PC-9 (cell line): ENCODE measurements at regions not wholly inside any gene's neighbourhood (a gene's known extent, or its start where the extent isn't known, plus 50 kb on each side); places are given as distances from the start of the nearest gene placed in this dataset.

Source experiments
- EZH2 ChIP-seq: fragments of 200-600 bp; sonication (generic); IDR thresholded peaks from 2 replicates; pipeline ENCODE4 v1.8.0; 2017; ENCODE audit warnings: antibody characterized with exemption, low read depth
- TF ChIP-seq, protein P1 (sequence below): fragments of 200-600 bp; sonication (generic); conservative IDR thresholded peaks from 2 replicates; pipeline ENCODE4 v1.6.1; 2017; ENCODE audit warnings: mixed run types, antibody characterized with exemption, mild to moderate bottlenecking, moderate library complexity

DNA sequence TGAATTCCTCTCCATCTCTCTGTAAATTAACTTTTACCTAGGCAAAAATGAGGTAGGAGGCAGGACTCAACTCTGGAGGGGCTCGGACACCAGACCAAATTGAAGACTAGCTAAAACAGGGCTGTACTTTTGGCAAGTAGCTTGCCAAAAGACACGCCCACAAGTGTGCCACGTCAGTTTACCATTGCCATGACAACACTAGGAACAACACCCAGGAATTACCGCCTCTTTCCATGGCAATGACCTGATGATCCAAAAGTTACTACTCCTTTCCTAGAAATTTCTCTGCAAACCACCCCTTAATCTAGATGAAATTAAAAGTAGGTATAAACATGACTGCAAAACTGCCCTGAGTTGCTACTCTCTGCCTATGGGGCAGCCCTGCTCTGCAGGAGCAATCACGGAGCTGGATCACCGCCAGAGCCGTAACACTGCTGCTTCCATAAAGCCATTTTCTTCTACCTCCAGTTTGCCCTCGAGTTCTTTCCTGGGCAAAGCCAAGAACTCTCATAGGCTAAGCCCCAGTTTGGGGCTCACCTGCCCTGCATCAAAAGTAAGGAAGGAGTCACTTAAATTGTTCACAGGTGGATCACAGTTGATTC lies 66.0 kb upstream of the FAM136A start:
- TF ChIP-seq, protein P1, sequence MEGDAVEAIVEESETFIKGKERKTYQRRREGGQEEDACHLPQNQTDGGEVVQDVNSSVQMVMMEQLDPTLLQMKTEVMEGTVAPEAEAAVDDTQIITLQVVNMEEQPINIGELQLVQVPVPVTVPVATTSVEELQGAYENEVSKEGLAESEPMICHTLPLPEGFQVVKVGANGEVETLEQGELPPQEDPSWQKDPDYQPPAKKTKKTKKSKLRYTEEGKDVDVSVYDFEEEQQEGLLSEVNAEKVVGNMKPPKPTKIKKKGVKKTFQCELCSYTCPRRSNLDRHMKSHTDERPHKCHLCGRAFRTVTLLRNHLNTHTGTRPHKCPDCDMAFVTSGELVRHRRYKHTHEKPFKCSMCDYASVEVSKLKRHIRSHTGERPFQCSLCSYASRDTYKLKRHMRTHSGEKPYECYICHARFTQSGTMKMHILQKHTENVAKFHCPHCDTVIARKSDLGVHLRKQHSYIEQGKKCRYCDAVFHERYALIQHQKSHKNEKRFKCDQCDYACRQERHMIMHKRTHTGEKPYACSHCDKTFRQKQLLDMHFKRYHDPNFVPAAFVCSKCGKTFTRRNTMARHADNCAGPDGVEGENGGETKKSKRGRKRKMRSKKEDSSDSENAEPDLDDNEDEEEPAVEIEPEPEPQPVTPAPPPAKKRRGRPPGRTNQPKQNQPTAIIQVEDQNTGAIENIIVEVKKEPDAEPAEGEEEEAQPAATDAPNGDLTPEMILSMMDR = no peak
- no peak for TF ChIP-seq EZH2
